ENCODE measurements at regions not wholly inside any gene's neighbourhood (a gene's known extent, or its start where the extent isn't known, plus 50 kb on each side); places are given as distances from the start of the nearest gene placed in this dataset.

- 93 to 94% methylated on average over 7 to 32 of the region's 32 CpGs for WGBS, 2 donors (ENCODE audit: low coverage in 1 of 2)
- in situ Hi-C loops (cut with MboI; ENCODE audit: low pct_ligation_motif_present in 1 of 4, low pct_unique_long_range_greater_than_20kb in 1 of 4, low sequenced_read_pairs in 3 of 4) (no loop called here), intact Hi-C loops (cut with DNase I; ENCODE audit: low total_unique reads) (no loop called here)
- no peak overlapping the region for H3K27ac ChIP-seq
- peaks cover 0 to 33% (median 26%) of the 10 kb centered on the region in 4 donors for H3K4me1 ChIP-seq
- DNase-seq = no peak
- no peaks in the 10 kb centered on the region for H3K9me3 ChIP-seq
- H3K4me3 ChIP-seq = no peak overlapping the region
- H3K27me3 ChIP-seq = no peaks in the 10 kb centered on the region
- TF ChIP-seq POLR2AphosphoS5 (IDR thresholded peaks at IDR 0.05) (no peak), CTCF (IDR thresholded peaks at IDR 0.05) (no peak), POLR2A (IDR thresholded peaks at IDR 0.05) (no peak), EP300 (IDR thresholded peaks at IDR 0.05; ENCODE audit: low read depth) (no peak)
- H3K36me3 ChIP-seq = no peaks in the 10 kb centered on the region
Observed at GRCh38 chr13:27014406-27015359, 156.9 kb downstream of the USP12 start.

- 81 to 83% methylated on average over 7 of the region's 7 CpGs for WGBS, 2 donors (ENCODE audit: low coverage in 1 of 2)
- Histone ChIP-seq H3K9me3 (no peaks in the 10 kb centered on the region), H3K27ac (no peak overlapping the region), H3K36me3 (no peaks in the 10 kb centered on the region), H3K4me3 (no peak overlapping the region), H3K27me3 (no peaks in the 10 kb centered on the region), H3K4me1 (peaks cover 0 to 15% (median 10%) of the 10 kb centered on the region in 4 donors)
- no peak for TF ChIP-seq EP300 (IDR thresholded peaks at IDR 0.05; ENCODE audit: low read depth)
- no peak for TF ChIP-seq POLR2A (IDR thresholded peaks at IDR 0.05)
- TF ChIP-seq CTCF (IDR thresholded peaks at IDR 0.05) = no peak
- TF ChIP-seq POLR2AphosphoS5 (IDR thresholded peaks at IDR 0.05) = no peak
- intact Hi-C loops (cut with DNase I; ENCODE audit: low total_unique reads) = no loop called here
- no peak for DNase-seq
- in situ Hi-C loops (cut with MboI; ENCODE audit: low pct_ligation_motif_present in 1 of 4, low pct_unique_long_range_greater_than_20kb in 1 of 4, low sequenced_read_pairs in 3 of 4) = no loop called here
Observed at GRCh38 chr13:27012482-27013197, 159.0 kb downstream of the USP12 start.

GRCh38 chr13:27011661-27012060 lies 159.9 kb downstream of the USP12 start:
- WGBS, 2 donors (ENCODE audit: low coverage in 1 of 2) = 82% methylated on average over 5 of the region's 5 CpGs; no CpG with 5 or more reads in 1 of the 2 donors
- no peak overlapping the region for H3K27ac ChIP-seq
- TF ChIP-seq CTCF (IDR thresholded peaks at IDR 0.05) = no peak
- no peaks in the 10 kb centered on the region for H3K27me3 ChIP-seq
- no peaks in the 10 kb centered on the region for H3K9me3 ChIP-seq
- DNase-seq = no peak
- H3K36me3 ChIP-seq = no peaks in the 10 kb centered on the region
- in situ Hi-C loops (cut with MboI; ENCODE audit: low pct_ligation_motif_present in 1 of 4, low pct_unique_long_range_greater_than_20kb in 1 of 4, low sequenced_read_pairs in 3 of 4) (no loop called here), intact Hi-C loops (cut with DNase I; ENCODE audit: low total_unique reads) (no loop called here)
- peaks cover 0 to 12% (median 7%) of the 10 kb centered on the region in 4 donors for H3K4me1 ChIP-seq
- H3K4me3 ChIP-seq = no peak overlapping the region

GRCh38 chr13:27008733-27009132 lies 162.9 kb downstream of the USP12 start:
- 64 to 79% methylated on average over 3 of the region's 3 CpGs for WGBS, 2 donors (ENCODE audit: low coverage in 1 of 2)
- Histone ChIP-seq H3K4me3 (no peak overlapping the region), H3K4me1 (peaks cover 3 to 15% (median 10%) of the 10 kb centered on the region in 4 donors), H3K9me3 (no peaks in the 10 kb centered on the region), H3K36me3 (no peaks in the 10 kb centered on the region), H3K27me3 (no peaks in the 10 kb centered on the region), H3K27ac (no peak overlapping the region)
- no peak for DNase-seq
- in situ Hi-C loops (cut with MboI; ENCODE audit: low pct_ligation_motif_present in 1 of 4, low pct_unique_long_range_greater_than_20kb in 1 of 4, low sequenced_read_pairs in 3 of 4) (no loop called here), intact Hi-C loops (cut with DNase I; ENCODE audit: low total_unique reads) (no loop called here)
- TF ChIP-seq CTCF (IDR thresholded peaks at IDR 0.05) (no peak), POLR2AphosphoS5 (IDR thresholded peaks at IDR 0.05) (no peak), POLR2A (IDR thresholded peaks at IDR 0.05) (no peak), EP300 (IDR thresholded peaks at IDR 0.05; ENCODE audit: low read depth) (no peak)

All from transverse colon (tissue), 4 donors.